Fibroblast of upper back skin (primary cell): ENCODE measurements at regions not wholly inside any gene's neighbourhood (a gene's known extent, or its start where the extent isn't known, plus 50 kb on each side); places are given as distances from the start of the nearest gene placed in this dataset.
A peak's percentile ranks its signal among the peaks of the same experiment; 100 is the strongest.

Experiments
- DNase-seq: peaks from one replicate; pipeline ENCODE4 v3.0.0-alpha.2; 2013

DNA sequence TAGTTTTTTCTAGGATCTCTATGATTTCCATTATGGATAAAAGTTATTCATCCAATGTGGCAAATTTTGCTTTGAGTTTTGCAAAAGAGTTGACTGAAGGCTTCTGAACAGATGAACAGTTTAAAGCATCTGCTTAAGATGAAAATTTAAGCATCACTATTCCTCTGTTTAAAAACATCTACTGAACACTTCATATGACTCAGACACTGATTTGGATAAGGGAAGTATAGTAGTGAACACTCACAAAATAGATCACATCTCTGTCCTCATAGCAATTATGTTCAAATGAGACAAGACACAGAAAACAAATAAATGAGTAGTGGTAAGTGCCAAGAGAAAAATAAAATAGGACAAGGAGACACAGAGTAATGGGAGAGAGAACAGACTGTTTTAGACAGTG lies 157.3 kb downstream of the MBL2 start:
- no peak for DNase-seq

DNA sequence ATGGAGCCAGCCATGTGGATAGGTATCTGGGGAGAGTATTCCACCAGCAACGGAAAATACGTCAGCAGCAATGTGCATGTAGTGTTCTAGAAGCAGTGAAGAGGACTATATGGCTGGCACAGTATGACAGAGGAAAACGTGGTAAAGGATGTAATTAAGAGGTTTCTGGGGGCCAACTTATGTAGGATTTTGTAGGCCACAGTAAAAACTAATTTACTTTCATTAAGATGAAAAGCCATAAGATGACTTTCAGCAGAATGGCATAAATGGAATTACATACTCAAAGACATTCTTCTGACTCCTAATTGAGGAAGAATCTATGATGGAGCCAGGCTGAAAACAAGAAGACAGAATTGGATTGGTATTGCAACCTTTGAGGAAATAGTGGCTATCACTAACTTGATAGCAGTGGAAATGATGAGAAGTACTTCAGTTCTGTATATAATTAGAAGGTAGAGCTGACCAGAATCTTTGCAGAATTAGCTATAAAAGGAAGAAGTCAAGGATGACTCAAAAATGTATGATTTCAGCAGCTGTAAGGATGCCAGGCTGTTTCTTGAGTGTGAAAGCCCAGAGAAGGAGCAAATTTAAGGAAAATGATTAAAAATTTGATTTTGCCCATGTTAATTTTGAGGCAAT lies 156.7 kb downstream of the MBL2 start:
- peak; percentile 66 for DNase-seq

- no peak for DNase-seq
Observed at GRCh38 chr10:52616395-52616764, 156.2 kb downstream of the MBL2 start.

DNA sequence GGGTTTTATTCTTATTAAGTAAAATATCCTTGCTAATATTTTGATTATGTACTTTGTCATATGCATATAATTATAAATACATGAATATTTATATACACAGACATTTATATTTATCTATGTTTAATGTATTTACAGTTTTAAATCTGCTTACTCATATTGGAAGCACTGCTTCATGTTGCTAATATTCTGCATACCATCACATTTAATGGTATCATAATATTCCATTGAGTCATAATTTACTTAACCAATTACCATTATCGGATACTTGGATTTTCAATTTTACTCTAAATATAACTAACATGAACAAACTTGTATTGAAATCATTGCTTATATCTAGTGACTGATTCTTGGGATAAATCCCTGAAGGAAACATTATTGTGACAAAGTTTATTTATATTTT lies 155.2 kb downstream of the MBL2 start:
- DNase-seq: peak; percentile 44

DNA sequence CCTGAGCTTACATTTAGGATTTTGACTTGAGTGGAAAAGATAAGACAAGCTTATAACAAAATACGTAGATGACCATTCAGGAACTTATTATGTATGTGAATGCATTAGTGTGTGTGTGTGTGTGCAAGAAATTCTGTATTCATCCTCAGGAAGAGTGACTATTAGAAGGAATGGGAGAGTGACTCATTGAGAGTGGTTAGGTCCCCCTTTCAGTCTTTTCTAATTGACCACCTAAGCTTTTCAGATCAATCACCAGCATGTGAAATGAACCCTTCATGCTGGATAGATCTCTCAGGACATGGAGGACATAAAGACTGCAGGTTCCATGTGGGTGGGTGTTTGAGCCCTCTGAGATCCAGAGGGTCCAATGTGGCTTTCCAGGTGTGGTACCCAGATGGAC lies 153.5 kb downstream of the MBL2 start:
- DNase-seq: peak; percentile 47

GRCh38 chr10:52621635-52622079 lies 150.9 kb downstream of the MBL2 start:
- peak; percentile 86 for DNase-seq

- peak; percentile 21 for DNase-seq
Observed at GRCh38 chr10:52623761-52624160, 148.8 kb downstream of the MBL2 start.

DNA sequence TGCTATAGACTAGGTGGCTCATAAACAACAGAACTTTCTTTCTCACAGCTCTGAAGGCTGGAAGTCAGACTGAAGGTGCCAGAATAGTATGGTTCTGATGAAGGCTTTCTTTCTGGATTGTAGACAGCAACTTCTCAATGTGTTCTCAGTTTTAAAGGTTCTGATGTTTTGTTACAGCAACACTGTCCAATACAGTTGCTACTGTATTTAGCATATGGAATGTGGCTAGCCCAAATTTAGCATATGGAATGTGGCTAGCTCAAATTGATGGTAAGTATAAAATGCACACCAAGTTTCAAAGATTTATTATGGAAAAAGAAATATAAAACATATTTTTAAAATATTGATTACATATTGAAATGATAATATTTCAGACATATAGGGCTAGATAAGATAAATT lies 145.3 kb downstream of the MBL2 start:
- DNase-seq: no peak

GRCh38 chr10:52631146-52631545 lies 141.4 kb downstream of the MBL2 start:
- no peak for DNase-seq

DNA sequence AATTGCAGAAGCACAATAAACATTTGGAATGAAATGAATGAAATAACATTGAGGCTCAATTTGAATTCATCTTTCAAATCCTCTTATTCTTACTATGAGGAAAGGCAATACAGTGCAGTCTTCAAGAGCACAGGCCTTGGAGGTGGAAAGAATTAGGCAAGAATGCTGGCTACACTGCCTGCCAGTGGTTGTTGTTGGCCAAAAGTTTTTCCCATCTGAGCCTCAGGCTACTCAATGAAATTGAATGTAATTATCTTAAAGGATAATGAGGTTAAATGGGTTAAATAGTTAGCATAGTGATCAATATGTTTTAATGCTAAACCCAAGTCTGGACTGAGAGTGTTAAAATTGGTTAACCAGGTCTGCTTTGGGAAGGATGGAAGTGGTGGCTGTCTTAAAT lies 140.9 kb downstream of the MBL2 start:
- no peak for DNase-seq

DNA sequence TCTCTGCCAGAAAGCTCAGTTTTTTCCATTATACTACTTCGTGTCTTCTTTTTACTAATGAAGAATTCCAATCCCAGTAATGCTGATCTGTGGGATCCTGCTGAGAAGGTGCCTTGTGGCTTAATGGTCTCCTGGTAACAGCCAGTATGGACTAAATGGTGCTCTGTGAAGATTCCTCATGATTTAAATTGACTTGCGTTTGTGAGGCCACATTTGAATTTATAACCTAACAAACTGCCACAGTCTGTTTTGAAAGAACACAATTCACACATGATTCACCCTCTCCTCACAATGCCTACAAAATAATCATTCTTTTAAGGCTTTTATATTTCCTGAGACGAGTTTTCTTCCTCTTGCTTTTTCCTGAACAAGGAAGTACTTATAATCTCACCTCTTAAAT lies 140.0 kb downstream of the MBL2 start:
- DNase-seq: no peak

DNA sequence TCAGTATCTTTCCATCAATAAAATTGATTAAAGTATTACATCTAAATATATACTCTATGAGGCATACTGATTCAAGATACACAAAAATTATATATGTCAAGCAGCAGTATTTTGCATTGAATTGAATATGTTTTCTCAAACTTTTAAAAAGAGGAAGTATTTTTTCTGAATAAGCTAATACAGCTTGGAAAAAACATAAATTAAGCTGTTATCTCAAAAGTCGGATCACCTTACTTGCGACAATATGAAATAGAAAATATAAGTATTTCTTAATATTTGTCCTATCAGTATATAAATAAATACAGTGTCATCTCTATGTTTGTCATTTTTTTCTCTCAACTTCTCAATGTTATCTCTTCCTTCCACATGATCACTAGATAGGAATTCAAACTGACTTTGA lies 139.3 kb downstream of the MBL2 start:
- no peak for DNase-seq

DNA sequence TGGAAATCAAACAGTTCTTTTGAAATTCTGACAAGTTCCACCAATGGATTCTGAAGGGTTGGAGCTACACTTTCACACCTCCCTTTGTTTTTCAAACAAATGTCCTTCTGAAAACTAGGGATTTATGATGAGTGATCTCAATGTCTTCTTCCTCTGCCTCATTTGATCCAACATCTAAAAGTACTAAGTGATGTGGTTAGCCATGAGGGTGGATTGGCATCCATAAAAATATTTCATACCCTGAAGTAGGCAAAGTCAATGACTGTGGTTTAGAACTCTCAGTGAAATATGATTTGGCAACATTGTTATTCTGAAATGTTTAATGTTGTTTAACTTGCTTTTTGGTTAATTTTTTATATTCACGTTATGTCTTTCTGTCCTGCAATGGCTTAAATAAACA lies 136.9 kb downstream of the MBL2 start:
- peak; percentile 32 for DNase-seq

GRCh38 chr10:52636874-52637273 lies 135.7 kb downstream of the MBL2 start:
- no peak for DNase-seq

DNA sequence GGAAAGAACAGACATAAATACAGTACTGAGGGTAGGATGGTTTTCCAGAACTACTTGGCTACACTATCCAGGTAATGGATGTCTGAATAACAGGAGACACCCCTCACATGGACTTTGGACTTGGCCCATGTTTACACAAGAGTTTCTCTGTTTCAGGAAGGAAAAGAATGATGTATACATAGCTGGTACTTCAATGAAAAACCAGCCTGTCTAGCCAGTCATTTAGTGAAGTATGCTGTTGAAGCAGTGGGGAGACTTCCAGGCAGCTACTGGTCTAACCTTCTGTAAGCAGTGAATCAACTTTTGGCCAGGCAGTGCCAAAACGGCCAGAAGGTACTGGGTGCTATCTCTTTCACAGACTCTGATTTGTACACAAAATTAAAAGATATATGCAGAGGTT lies 135.0 kb downstream of the MBL2 start:
- DNase-seq: no peak

DNA sequence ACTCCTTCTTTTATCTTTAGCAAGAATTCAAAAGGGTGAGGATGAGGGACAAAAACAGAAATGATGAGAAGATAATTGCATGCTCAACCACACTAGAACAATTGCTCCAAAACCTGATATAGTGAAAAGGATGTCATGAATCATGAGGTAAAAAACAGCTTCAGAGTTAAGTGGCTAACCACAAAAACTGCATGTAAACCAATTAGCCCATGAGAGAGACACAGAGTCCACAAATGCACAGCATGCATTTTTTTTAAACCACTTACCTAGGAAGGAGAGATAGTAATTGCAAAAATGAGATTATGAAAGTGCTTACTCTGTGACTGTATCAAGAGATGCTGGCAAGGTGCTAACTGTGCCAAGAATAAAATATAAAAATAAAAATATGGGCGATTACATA lies 132.9 kb downstream of the MBL2 start:
- peak; percentile 51 for DNase-seq

- no peak for DNase-seq
Observed at GRCh38 chr10:52642208-52642607, 130.4 kb downstream of the MBL2 start.

DNA sequence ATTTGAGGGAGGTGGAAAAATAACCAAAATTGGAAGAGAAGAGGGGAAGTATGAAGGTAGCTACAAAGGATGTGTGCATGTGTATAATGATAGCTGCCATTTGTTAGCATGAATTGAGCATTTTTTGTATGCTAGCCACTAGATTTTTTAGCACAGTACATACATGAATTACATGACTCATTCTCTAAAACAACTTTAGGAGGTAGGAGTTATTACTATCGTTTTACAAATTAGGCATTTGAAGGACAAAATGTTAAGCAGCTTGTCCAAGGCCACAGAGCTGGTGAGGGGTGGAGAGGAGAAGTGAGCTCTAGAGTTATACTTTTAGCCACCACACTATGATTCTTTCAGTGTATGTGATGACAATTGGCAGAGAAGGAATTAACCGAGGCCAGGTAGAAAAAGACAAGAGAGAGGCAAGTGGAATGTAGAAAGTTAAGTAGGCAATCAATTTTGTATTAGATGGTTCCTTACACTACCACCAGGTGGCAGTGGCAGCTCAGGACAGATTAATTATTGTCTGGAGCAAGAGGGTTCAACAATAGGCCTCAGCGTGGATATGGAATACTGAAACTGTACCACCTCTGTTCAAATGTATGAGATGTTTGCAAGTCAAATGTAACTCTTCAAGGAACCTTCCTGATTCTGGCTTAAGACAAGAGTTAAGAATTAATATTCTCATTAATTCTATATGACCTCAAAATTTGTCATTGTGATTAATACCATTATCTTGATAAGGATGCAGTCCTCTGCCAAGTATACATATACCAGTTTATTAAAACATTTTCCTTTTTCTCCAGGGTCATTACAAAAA lies 128.0 kb downstream of the MBL2 start:
- peak; percentile 52 for DNase-seq

DNA sequence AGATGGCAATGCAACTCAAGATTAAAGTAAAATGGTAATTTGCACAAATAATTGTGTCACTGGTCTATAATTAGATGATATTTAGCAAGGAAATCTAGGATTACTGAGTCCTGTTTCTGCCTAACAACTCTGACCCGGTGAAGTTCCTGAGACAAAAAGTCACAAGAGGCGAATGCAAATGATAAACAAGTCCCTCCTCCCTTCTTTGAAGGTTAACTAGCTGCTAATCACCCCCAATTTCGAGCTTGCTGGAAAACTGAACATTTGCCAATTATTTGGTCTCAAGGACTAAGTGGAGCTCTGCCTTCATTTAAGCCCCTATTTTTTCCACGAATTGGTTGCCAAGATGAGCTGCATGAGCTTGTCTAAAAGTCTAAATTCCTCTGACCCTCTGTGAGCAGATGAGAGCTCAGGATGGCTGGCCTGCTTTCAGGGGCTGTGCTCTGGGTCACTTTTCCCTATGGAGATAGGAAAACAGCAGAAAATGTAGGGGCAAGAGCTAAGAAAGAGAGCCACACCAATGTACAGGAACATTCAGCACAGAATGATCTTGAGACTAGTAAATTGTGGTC lies 127.3 kb downstream of the MBL2 start:
- DNase-seq: no peak

GRCh38 chr10:52649511-52649910 lies 123.1 kb downstream of the MBL2 start:
- DNase-seq: no peak

DNA sequence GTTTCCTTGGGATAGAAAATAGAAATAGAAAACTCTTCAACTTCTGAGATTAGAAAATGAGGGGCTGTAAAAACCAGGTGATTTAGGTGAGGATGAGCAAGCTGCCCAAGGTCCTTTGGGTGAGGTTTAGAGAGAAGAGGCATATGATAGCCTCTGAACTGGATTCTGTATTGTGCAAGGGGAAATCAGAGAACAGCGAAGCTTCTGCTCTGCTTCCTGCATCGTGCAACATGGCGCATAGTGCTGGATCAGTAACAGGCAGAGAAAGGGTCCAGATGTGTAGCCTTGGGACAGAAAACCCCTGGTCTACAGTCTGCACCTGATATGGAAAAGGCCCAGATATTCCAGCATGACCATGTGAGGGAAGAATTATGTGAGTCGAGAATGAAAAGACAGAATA lies 121.7 kb downstream of the MBL2 start:
- DNase-seq: no peak

- no peak for DNase-seq
Observed at GRCh38 chr10:52651293-52651692, 121.3 kb downstream of the MBL2 start.

- DNase-seq: peak; percentile 31
Observed at GRCh38 chr10:52652431-52653262, 119.9 kb downstream of the MBL2 start.
